CD4-positive, alpha-beta T cell (primary cell): ENCODE measurements at regions not wholly inside any gene's neighbourhood (a gene's known extent, or its start where the extent isn't known, plus 50 kb on each side); places are given as distances from the start of the nearest gene placed in this dataset.
A peak's percentile ranks its signal among the peaks of the same experiment; 100 is the strongest.

Source experiments
- ATAC-seq: fragments of 200-7000 bp; cut with Tn5 transposase; one replicate; pipeline ENCODE4 v1.10.0; 2022; ENCODE audit warnings: mild to moderate bottlenecking; ENCODE audit not compliant: poor library complexity
- CTCF ChIA-PET: fragments of 350-600 bp; sonication (Branson Sonifier 250); formaldehyde crosslinking; loops from one replicate; lab custom pipeline; 2021; ENCODE audit warnings: antibody characterized with exemption, inconsistent platforms; lab: Charles Lee
- POLR2A ChIA-PET: fragments of 350-600 bp; sonication (Branson Sonifier 250); formaldehyde crosslinking; loops from one replicate; lab custom pipeline; 2021; ENCODE audit warnings: antibody characterized with exemption, inconsistent platforms; lab: Charles Lee
- DNase-seq, 14 experiments: peaks; one replicate each; pipeline ENCODE4 v3.0.0-alpha.2; 2013 to 2020; ENCODE audit warnings: mixed read lengths in 2 of 14
- H3K27ac ChIP-seq, 2 donors: one replicate each; pipeline versions ENCODE4 v1.5.1 to v1.7.0; 2013; ENCODE audit warnings: low read length in 2 of 2, low read depth in 1 of 2, mild to moderate bottlenecking in 1 of 2
- H3K27me3 ChIP-seq, 2 experiments: 1 replicate in 1 of 2; 2 replicates in 1 of 2; pipeline versions ENCODE4 v1.6.1 to v1.7.0; 2013; ENCODE audit warnings: low read length in 2 of 2, control low read depth in 1 of 2, mild to moderate bottlenecking in 1 of 2, moderate library complexity in 1 of 2; ENCODE audit not compliant: insufficient read depth in 2 of 2, control insufficient read depth in 1 of 2
- H3K36me3 ChIP-seq: one replicate; pipeline ENCODE4 v1.6.1; 2013; ENCODE audit warnings: low read length, control low read depth; ENCODE audit not compliant: insufficient read depth
- H3K4me1 ChIP-seq: one replicate; pipeline ENCODE4 v1.6.1; 2013; ENCODE audit warnings: low read length, control low read depth; ENCODE audit not compliant: insufficient read depth
- H3K4me3 ChIP-seq: one replicate; pipeline ENCODE4 v1.5.1; 2013; ENCODE audit warnings: mild to moderate bottlenecking, low read length, moderate library complexity
- H3K9me3 ChIP-seq, 2 experiments: 1 replicate in 1 of 2; 2 replicates in 1 of 2; pipeline versions ENCODE4 v1.6.1 to v1.7.0; 2013; ENCODE audit warnings: low read length in 2 of 2, mild to moderate bottlenecking in 2 of 2, control low read depth in 1 of 2, moderate library complexity in 1 of 2; ENCODE audit not compliant: control insufficient read depth in 1 of 2, insufficient read depth in 1 of 2
- H3K27ac Mint-ChIP-seq: one replicate; pipeline ENCODE4 v1.8.0; 2020; ENCODE audit warnings: mixed read lengths
- H3K27me3 Mint-ChIP-seq: one replicate; pipeline ENCODE4 v1.8.0; 2021; ENCODE audit warnings: mixed read lengths
- H3K36me3 Mint-ChIP-seq: one replicate; pipeline ENCODE4 v1.8.0; 2021; ENCODE audit warnings: low read depth, mixed read lengths
- H3K4me1 Mint-ChIP-seq: one replicate; pipeline ENCODE4 v1.8.0; 2021; ENCODE audit warnings: low read depth, mixed read lengths
- H3K4me3 Mint-ChIP-seq: one replicate; pipeline ENCODE4 v1.8.0; 2020; ENCODE audit warnings: mild to moderate bottlenecking, mixed read lengths
- H3K9me3 Mint-ChIP-seq: one replicate; pipeline ENCODE4 v1.8.0; 2020; ENCODE audit warnings: mixed read lengths
- CTCF ChIP-seq: fragments of 200-600 bp; IDR thresholded peaks from one replicate; pipeline ENCODE4 v1.8.0; 2022; ENCODE audit warnings: antibody characterized with exemption, mild to moderate bottlenecking
- intact Hi-C, 2 experiments: fragments of 100-400 bp; cut with DNase I in 1 of 2; cut with micrococcal nuclease in 1 of 2; formaldehyde crosslinking; loops; one replicate each; pipeline versions ENCODE4 v1.15.1 to v1.9.0; 2023 to 2025; cut with DNase I, micrococcal nuclease

- Histone ChIP-seq H3K36me3 (no peaks in the 10 kb centered on the region), H3K4me1 (peaks cover 24% of the 10 kb centered on the region), H3K27ac (no peak overlapping the region), H3K4me3 (no peak overlapping the region), H3K9me3 (no peaks in the 10 kb centered on the region), H3K27me3 (no peaks in the 10 kb centered on the region)
- no peaks in the 10 kb centered on the region for H3K9me3 Mint-ChIP-seq
- peak; percentile 48 to 91 (median 69) for DNase-seq
- H3K4me1 Mint-ChIP-seq = peaks cover 19% of the 10 kb centered on the region
- intact Hi-C loops = loop anchor here in 1 of 2 experiments (10.0 kb wide), 1 partner anchor 52 kb away; no protein-coding TSS in a partner anchor
- TF ChIP-seq CTCF = no peak
- H3K27ac Mint-ChIP-seq = peak overlapping the region; percentile 70
- peak; percentile 95 for ATAC-seq
- H3K4me3 Mint-ChIP-seq = peak overlapping the region; percentile 18
- peaks cover 8% of the 10 kb centered on the region for H3K27me3 Mint-ChIP-seq
- H3K36me3 Mint-ChIP-seq = no peaks in the 10 kb centered on the region
- ChIA-PET CTCF (interaction anchor here (0.6 to 1.6 kb wide), 3 partner anchors 21 to 96 kb away, joined by 3 read pairs; no protein-coding TSS in a partner anchor), POLR2A (interaction anchor here (1.6 to 2.1 kb wide), 2 partner anchors 35 to 52 kb away, joined by 7 to 8 read pairs; no protein-coding TSS in a partner anchor)
These were observed 106.4 kb downstream of the TBX19 start for GRCh38 chr1:168386949-168387586.

GRCh38 chr1:168386492-168386891, 105.8 kb downstream of the TBX19 start:
- Mint-ChIP-seq H3K36me3 (no peaks in the 10 kb centered on the region), H3K9me3 (no peaks in the 10 kb centered on the region), H3K4me3 (no peak overlapping the region), H3K4me1 (peaks cover 19% of the 10 kb centered on the region), H3K27me3 (peaks cover 8% of the 10 kb centered on the region), H3K27ac (no peak overlapping the region)
- Histone ChIP-seq H3K27ac (no peak overlapping the region), H3K4me1 (peaks cover 24% of the 10 kb centered on the region), H3K27me3 (no peaks in the 10 kb centered on the region), H3K9me3 (no peaks in the 10 kb centered on the region), H3K36me3 (no peaks in the 10 kb centered on the region), H3K4me3 (no peak overlapping the region)
- DNase-seq (no peak), ATAC-seq (no peak)
- ChIA-PET CTCF (interaction anchor here (1.6 kb wide), 1 partner anchor 22 kb away, joined by 3 read pairs; no protein-coding TSS in a partner anchor), POLR2A (no interaction called here)
- no peak for TF ChIP-seq CTCF
- intact Hi-C loops = loop anchor here in 1 of 2 experiments (10.0 kb wide), 1 partner anchor 52 kb away; no protein-coding TSS in a partner anchor

GRCh38 chr1:168381850-168382249, 101.2 kb downstream of the TBX19 start:
- no peak for TF ChIP-seq CTCF
- ChIA-PET CTCF (interaction anchor here (1.3 kb wide), 1 partner anchor 39 kb away, joined by 3 read pairs; no protein-coding TSS in a partner anchor), POLR2A (no interaction called here)
- Histone ChIP-seq H3K27me3 (no peaks in the 10 kb centered on the region), H3K27ac (no peak overlapping the region), H3K9me3 (no peaks in the 10 kb centered on the region), H3K4me3 (no peak overlapping the region), H3K36me3 (no peaks in the 10 kb centered on the region), H3K4me1 (peaks cover 5% of the 10 kb centered on the region)
- intact Hi-C loops = loop anchor here in 1 of 2 experiments (10.0 kb wide), 1 partner anchor 47 kb away; no protein-coding TSS in a partner anchor
- Mint-ChIP-seq H3K27ac (no peak overlapping the region), H3K27me3 (peaks cover 3% of the 10 kb centered on the region), H3K9me3 (no peaks in the 10 kb centered on the region), H3K4me1 (no peaks in the 10 kb centered on the region), H3K36me3 (no peaks in the 10 kb centered on the region), H3K4me3 (no peak overlapping the region)
- DNase-seq (no peak), ATAC-seq (no peak)
